ENCODE measurements at regions not wholly inside any gene's neighbourhood (a gene's known extent, or its start where the extent isn't known, plus 50 kb on each side); places are given as distances from the start of the nearest gene placed in this dataset.
"Not testable (repeated sequence)": the region's sequence is repeated elsewhere in the genome, so short reads cannot be mapped to it uniquely, and the experiment has no call there.

- H3K36me3 Mint-ChIP-seq, result no peaks in the 10 kb centered on the region
- no peak for ATAC-seq (ENCODE audit: low read depth in 2 of 2)
- H3K27ac Mint-ChIP-seq, result no peak overlapping the region
- H3K9me3 Mint-ChIP-seq, result no peaks in the 10 kb centered on the region
- no peak overlapping the region for H3K4me3 Mint-ChIP-seq
- DNase-seq, result no peak
- H3K4me1 Mint-ChIP-seq, result no peaks in the 10 kb centered on the region
- no peaks in the 10 kb centered on the region for H3K27me3 Mint-ChIP-seq
Observed at GRCh38 chr21:22132358-22133071, 1134.3 kb downstream of the NCAM2 start.

- ATAC-seq (ENCODE audit: low read depth in 2 of 2), result no peak
- no peaks in the 10 kb centered on the region for H3K27me3 Mint-ChIP-seq
- H3K4me1 Mint-ChIP-seq, result no peaks in the 10 kb centered on the region
- no peaks in the 10 kb centered on the region for H3K9me3 Mint-ChIP-seq
- no peaks in the 10 kb centered on the region for H3K36me3 Mint-ChIP-seq
- no peak overlapping the region for H3K27ac Mint-ChIP-seq
- H3K4me3 Mint-ChIP-seq, result no peak overlapping the region
- no peak for DNase-seq
Observed at GRCh38 chr21:22136740-22137139, 1138.5 kb downstream of the NCAM2 start.

- no peak overlapping the region for H3K27ac Mint-ChIP-seq
- ATAC-seq (ENCODE audit: low read depth in 2 of 2), result no peak
- H3K4me3 Mint-ChIP-seq, result no peak overlapping the region
- no peaks in the 10 kb centered on the region for H3K36me3 Mint-ChIP-seq
- DNase-seq, result no peak
- H3K4me1 Mint-ChIP-seq, result no peaks in the 10 kb centered on the region
- H3K27me3 Mint-ChIP-seq, result no peaks in the 10 kb centered on the region
- H3K9me3 Mint-ChIP-seq, result no peaks in the 10 kb centered on the region
Observed at GRCh38 chr21:22138297-22139016, 1140.2 kb downstream of the NCAM2 start.

GRCh38 chr21:22145545-22145944, 1147.3 kb downstream of the NCAM2 start:
- H3K36me3 Mint-ChIP-seq, result no peaks in the 10 kb centered on the region
- no peak overlapping the region for H3K27ac Mint-ChIP-seq
- peaks cover 5 to 14% (median 7%) of the 10 kb centered on the region in 7 donors for H3K9me3 Mint-ChIP-seq
- no peaks in the 10 kb centered on the region for H3K27me3 Mint-ChIP-seq
- no peaks in the 10 kb centered on the region for H3K4me1 Mint-ChIP-seq
- H3K4me3 Mint-ChIP-seq, result no peak overlapping the region
- ATAC-seq (ENCODE audit: low read depth in 2 of 2) (no peak), DNase-seq (no peak)

GRCh38 chr21:22154579-22155274, 1156.5 kb downstream of the NCAM2 start:
- Mint-ChIP-seq H3K4me1 (no peaks in the 10 kb centered on the region), H3K36me3 (no peaks in the 10 kb centered on the region), H3K9me3 (peaks cover 0 to 4% (median 0%) of the 10 kb centered on the region in 7 donors), H3K27me3 (no peaks in the 10 kb centered on the region), H3K4me3 (no peak overlapping the region), H3K27ac (no peak overlapping the region)
- ATAC-seq (ENCODE audit: low read depth in 2 of 2), result no peak
- no peak for DNase-seq

GRCh38 chr21:22164912-22165311, 1166.7 kb downstream of the NCAM2 start:
- no peak overlapping the region for H3K4me3 Mint-ChIP-seq
- no peaks in the 10 kb centered on the region for H3K36me3 Mint-ChIP-seq
- peaks cover 0 to 21% (median 5%) of the 10 kb centered on the region in 7 donors for H3K9me3 Mint-ChIP-seq
- H3K27me3 Mint-ChIP-seq, result no peaks in the 10 kb centered on the region
- no peaks in the 10 kb centered on the region for H3K4me1 Mint-ChIP-seq
- no peak for ATAC-seq (ENCODE audit: low read depth in 2 of 2)
- no peak for DNase-seq
- no peak overlapping the region for H3K27ac Mint-ChIP-seq

- ATAC-seq (ENCODE audit: low read depth in 2 of 2), result no peak
- no peak overlapping the region for H3K4me3 Mint-ChIP-seq
- H3K27ac Mint-ChIP-seq, result no peak overlapping the region
- no peaks in the 10 kb centered on the region for H3K27me3 Mint-ChIP-seq
- no peaks in the 10 kb centered on the region for H3K36me3 Mint-ChIP-seq
- H3K9me3 Mint-ChIP-seq, result peaks cover 0 to 13% (median 4%) of the 10 kb centered on the region in 7 donors
- H3K4me1 Mint-ChIP-seq, result no peaks in the 10 kb centered on the region
- no peak for DNase-seq
Observed at GRCh38 chr21:22174746-22175145, 1176.5 kb downstream of the NCAM2 start.

- H3K4me3 Mint-ChIP-seq, result no peak overlapping the region
- H3K36me3 Mint-ChIP-seq, result no peaks in the 10 kb centered on the region
- no peak for DNase-seq
- no peak for ATAC-seq (ENCODE audit: low read depth in 2 of 2)
- peaks cover 0 to 10% (median 3%) of the 10 kb centered on the region in 7 donors for H3K9me3 Mint-ChIP-seq
- no peaks in the 10 kb centered on the region for H3K27me3 Mint-ChIP-seq
- no peaks in the 10 kb centered on the region for H3K4me1 Mint-ChIP-seq
- H3K27ac Mint-ChIP-seq, result no peak overlapping the region
Observed at GRCh38 chr21:22189278-22189677, 1191.1 kb downstream of the NCAM2 start.

GRCh38 chr21:22191581-22191980, 1193.4 kb downstream of the NCAM2 start:
- Mint-ChIP-seq H3K4me3 (no peak overlapping the region), H3K27ac (no peak overlapping the region), H3K4me1 (no peaks in the 10 kb centered on the region), H3K9me3 (peaks cover 0 to 19% (median 3%) of the 10 kb centered on the region in 7 donors), H3K36me3 (no peaks in the 10 kb centered on the region), H3K27me3 (no peaks in the 10 kb centered on the region)
- no peak for DNase-seq
- ATAC-seq (ENCODE audit: low read depth in 2 of 2), result no peak

- Mint-ChIP-seq H3K4me1 (no peaks in the 10 kb centered on the region), H3K4me3 (no peak overlapping the region), H3K36me3 (no peaks in the 10 kb centered on the region), H3K27ac (no peak overlapping the region), H3K9me3 (peaks cover 0 to 19% (median 3%) of the 10 kb centered on the region in 7 donors), H3K27me3 (no peaks in the 10 kb centered on the region)
- no peak for ATAC-seq (ENCODE audit: low read depth in 2 of 2)
- no peak for DNase-seq
Observed at GRCh38 chr21:22192766-22193165, 1194.6 kb downstream of the NCAM2 start.

GRCh38 chr21:22194986-22195385, 1196.8 kb downstream of the NCAM2 start:
- not testable (repeated sequence) for DNase-seq; H3K4me3 Mint-ChIP-seq; H3K36me3 Mint-ChIP-seq; ATAC-seq (ENCODE audit: low read depth in 2 of 2); H3K4me1 Mint-ChIP-seq; H3K27me3 Mint-ChIP-seq
- Mint-ChIP-seq H3K9me3 (peaks cover 0 to 19% (median 6%) of the 10 kb centered on the region in 7 donors), H3K27ac (peak overlapping the region in 1 of 6 donors; percentile 45)

- no peak overlapping the region for H3K27ac Mint-ChIP-seq
- DNase-seq (no peak), ATAC-seq (ENCODE audit: low read depth in 2 of 2) (no peak)
- H3K36me3 Mint-ChIP-seq, result no peaks in the 10 kb centered on the region
- H3K4me3 Mint-ChIP-seq, result no peak overlapping the region
- no peaks in the 10 kb centered on the region for H3K4me1 Mint-ChIP-seq
- H3K9me3 Mint-ChIP-seq, result peaks cover 0 to 3% (median 0%) of the 10 kb centered on the region in 7 donors
- H3K27me3 Mint-ChIP-seq, result no peaks in the 10 kb centered on the region
Observed at GRCh38 chr21:22200378-22201092, 1202.3 kb downstream of the NCAM2 start.

GRCh38 chr21:22201126-22201525, 1202.9 kb downstream of the NCAM2 start:
- no peaks in the 10 kb centered on the region for H3K36me3 Mint-ChIP-seq
- H3K4me3 Mint-ChIP-seq, result no peak overlapping the region
- no peak overlapping the region for H3K27ac Mint-ChIP-seq

More at GRCh38 chr21:22201126-22201525, 1202.9 kb downstream of the NCAM2 start:
- no peaks in the 10 kb centered on the region for H3K27me3 Mint-ChIP-seq
- no peak for ATAC-seq (ENCODE audit: low read depth in 2 of 2)
- no peak for DNase-seq
- no peaks in the 10 kb centered on the region for H3K4me1 Mint-ChIP-seq
- H3K9me3 Mint-ChIP-seq, result peaks cover 0 to 3% (median 0%) of the 10 kb centered on the region in 7 donors
